Activated naive CD8-positive, alpha-beta T cell treated with anti-CD3 and anti-CD28 coated beads, Interleukin-2, amount 10 ng/mL, durations not matched to agents 7 days and 5 days (primary cell): ENCODE measurements at regions not wholly inside any gene's neighbourhood (a gene's known extent, or its start where the extent isn't known, plus 50 kb on each side); places are given as distances from the start of the nearest gene placed in this dataset.

ENCODE experiments used
- ATAC-seq: fragments of 150-1000 bp; cut with Tn5 transposase; one replicate; pipeline ENCODE4 v1.10.0; 2021; ENCODE audit warnings: low read depth, moderate library complexity
- POLR2A ChIA-PET: fragments of 350-600 bp; sonication (Branson Sonifier 250); formaldehyde crosslinking; loops from one replicate; lab custom pipeline; 2021; ENCODE audit warnings: antibody characterized with exemption; lab: Charles Lee
- DNase-seq: peaks from one replicate; pipeline ENCODE4 v3.0.0; 2021
- H3K27ac Mint-ChIP-seq: one replicate; pipeline ENCODE4 v1.8.0; 2022; ENCODE audit warnings: mild to moderate bottlenecking, mixed read lengths
- H3K27me3 Mint-ChIP-seq: one replicate; pipeline ENCODE4 v1.8.0; 2022; ENCODE audit warnings: mild to moderate bottlenecking, moderate library complexity, mixed read lengths
- H3K36me3 Mint-ChIP-seq: one replicate; pipeline ENCODE4 v1.8.0; 2021; ENCODE audit warnings: mild to moderate bottlenecking, mixed read lengths
- H3K4me1 Mint-ChIP-seq: one replicate; pipeline ENCODE4 v1.8.0; 2021; ENCODE audit warnings: mixed read lengths
- H3K4me3 Mint-ChIP-seq: one replicate; pipeline ENCODE4 v1.8.0; 2022; ENCODE audit warnings: mild to moderate bottlenecking, moderate library complexity, mixed read lengths
- H3K9me3 Mint-ChIP-seq: one replicate; pipeline ENCODE4 v1.8.0; 2021; ENCODE audit warnings: mixed read lengths

GRCh38 chr13:42658019-42658418 lies 84.1 kb downstream of the TNFSF11 start:
- POLR2A ChIA-PET = no interaction called here
- ATAC-seq (no peak), DNase-seq (no peak)
- Mint-ChIP-seq H3K36me3 (no peaks in the 10 kb centered on the region), H3K4me1 (no peaks in the 10 kb centered on the region), H3K4me3 (no peak overlapping the region), H3K27me3 (peaks cover 22% of the 10 kb centered on the region), H3K27ac (no peak overlapping the region), H3K9me3 (no peaks in the 10 kb centered on the region)

GRCh38 chr13:42660333-42660965 lies 86.5 kb downstream of the TNFSF11 start:
- DNase-seq = no peak

GRCh38 chr13:42667638-42668037 lies 93.7 kb downstream of the TNFSF11 start:
- Mint-ChIP-seq H3K9me3 (no peaks in the 10 kb centered on the region), H3K4me3 (no peak overlapping the region), H3K27me3 (peaks cover 12% of the 10 kb centered on the region), H3K4me1 (no peaks in the 10 kb centered on the region), H3K36me3 (no peaks in the 10 kb centered on the region), H3K27ac (no peak overlapping the region)
- POLR2A ChIA-PET = no interaction called here
- no peak for DNase-seq
- ATAC-seq = no peak

More at GRCh38 chr13:42660333-42660965, 86.5 kb downstream of the TNFSF11 start:
- Mint-ChIP-seq H3K27me3 (peaks cover 11% of the 10 kb centered on the region), H3K36me3 (no peaks in the 10 kb centered on the region), H3K4me1 (no peaks in the 10 kb centered on the region), H3K27ac (no peak overlapping the region), H3K9me3 (no peaks in the 10 kb centered on the region), H3K4me3 (no peak overlapping the region)
- POLR2A ChIA-PET = no interaction called here
- ATAC-seq = no peak

- ATAC-seq (no peak), DNase-seq (no peak)
- Mint-ChIP-seq H3K36me3 (no peaks in the 10 kb centered on the region), H3K4me1 (no peaks in the 10 kb centered on the region), H3K27me3 (peaks cover 9% of the 10 kb centered on the region), H3K9me3 (no peaks in the 10 kb centered on the region), H3K27ac (no peak overlapping the region), H3K4me3 (no peak overlapping the region)
- POLR2A ChIA-PET = no interaction called here
Observed at GRCh38 chr13:42671502-42671901, 97.5 kb downstream of the TNFSF11 start.

GRCh38 chr13:42673677-42674076 lies 99.7 kb downstream of the TNFSF11 start:
- no peak for DNase-seq
- no peaks in the 10 kb centered on the region for H3K9me3 Mint-ChIP-seq

GRCh38 chr13:42680748-42681147 lies 100.6 kb upstream of the FAM216B start:
- Mint-ChIP-seq H3K4me1 (no peaks in the 10 kb centered on the region), H3K9me3 (no peaks in the 10 kb centered on the region), H3K27ac (no peak overlapping the region), H3K27me3 (peaks cover 23% of the 10 kb centered on the region), H3K4me3 (no peak overlapping the region), H3K36me3 (no peaks in the 10 kb centered on the region)
- no peak for ATAC-seq
- DNase-seq = no peak
- POLR2A ChIA-PET = no interaction called here

More at GRCh38 chr13:42673677-42674076, 99.7 kb downstream of the TNFSF11 start:
- no peak for ATAC-seq
- POLR2A ChIA-PET = no interaction called here
- Mint-ChIP-seq H3K36me3 (no peaks in the 10 kb centered on the region), H3K27ac (no peak overlapping the region), H3K27me3 (peaks cover 6% of the 10 kb centered on the region), H3K4me3 (no peak overlapping the region), H3K4me1 (no peaks in the 10 kb centered on the region)

- Mint-ChIP-seq H3K4me1 (no peaks in the 10 kb centered on the region), H3K9me3 (no peaks in the 10 kb centered on the region), H3K4me3 (no peak overlapping the region), H3K36me3 (no peaks in the 10 kb centered on the region), H3K27me3 (peaks cover 23% of the 10 kb centered on the region), H3K27ac (no peak overlapping the region)
- ATAC-seq = no peak
- DNase-seq = no peak
- POLR2A ChIA-PET = no interaction called here
Observed at GRCh38 chr13:42681326-42682100, 99.9 kb upstream of the FAM216B start.

GRCh38 chr13:42684226-42684625 lies 97.2 kb upstream of the FAM216B start:
- Mint-ChIP-seq H3K4me1 (no peaks in the 10 kb centered on the region), H3K27me3 (peaks cover 23% of the 10 kb centered on the region), H3K27ac (no peak overlapping the region), H3K9me3 (no peaks in the 10 kb centered on the region), H3K36me3 (no peaks in the 10 kb centered on the region), H3K4me3 (no peak overlapping the region)
- ATAC-seq = no peak
- POLR2A ChIA-PET = no interaction called here
- DNase-seq = no peak

GRCh38 chr13:42685751-42686150 lies 95.6 kb upstream of the FAM216B start:
- POLR2A ChIA-PET = no interaction called here
- H3K4me1 Mint-ChIP-seq = no peaks in the 10 kb centered on the region
- no peaks in the 10 kb centered on the region for H3K9me3 Mint-ChIP-seq
- no peak for DNase-seq
- H3K36me3 Mint-ChIP-seq = no peaks in the 10 kb centered on the region
- peaks cover 19% of the 10 kb centered on the region for H3K27me3 Mint-ChIP-seq
- H3K4me3 Mint-ChIP-seq = no peak overlapping the region
- no peak overlapping the region for H3K27ac Mint-ChIP-seq
- ATAC-seq = no peak

- H3K27ac Mint-ChIP-seq = no peak overlapping the region
- H3K4me3 Mint-ChIP-seq = no peak overlapping the region
- DNase-seq (no peak), ATAC-seq (no peak)
- no peaks in the 10 kb centered on the region for H3K36me3 Mint-ChIP-seq
- peaks cover 16% of the 10 kb centered on the region for H3K27me3 Mint-ChIP-seq
- no peaks in the 10 kb centered on the region for H3K4me1 Mint-ChIP-seq
- POLR2A ChIA-PET = no interaction called here
- H3K9me3 Mint-ChIP-seq = no peaks in the 10 kb centered on the region
Observed at GRCh38 chr13:42686165-42686564, 95.2 kb upstream of the FAM216B start.

GRCh38 chr13:42688821-42689220 lies 92.6 kb upstream of the FAM216B start:
- ATAC-seq (no peak), DNase-seq (no peak)
- H3K27me3 Mint-ChIP-seq = peaks cover 17% of the 10 kb centered on the region
- H3K36me3 Mint-ChIP-seq = no peaks in the 10 kb centered on the region
- no peaks in the 10 kb centered on the region for H3K4me1 Mint-ChIP-seq
- no peak overlapping the region for H3K27ac Mint-ChIP-seq
- peaks cover 2% of the 10 kb centered on the region for H3K9me3 Mint-ChIP-seq
- POLR2A ChIA-PET = no interaction called here
- no peak overlapping the region for H3K4me3 Mint-ChIP-seq

GRCh38 chr13:42696191-42696590 lies 85.2 kb upstream of the FAM216B start:
- Mint-ChIP-seq H3K4me3 (no peak overlapping the region), H3K36me3 (no peaks in the 10 kb centered on the region), H3K4me1 (no peaks in the 10 kb centered on the region), H3K27me3 (peaks cover 12% of the 10 kb centered on the region), H3K27ac (no peak overlapping the region), H3K9me3 (peaks cover 3% of the 10 kb centered on the region)
- ATAC-seq = no peak
- DNase-seq = no peak
- POLR2A ChIA-PET = no interaction called here

- H3K27ac Mint-ChIP-seq = no peak overlapping the region
- ATAC-seq (no peak), DNase-seq (no peak)
- no peaks in the 10 kb centered on the region for H3K36me3 Mint-ChIP-seq
- H3K9me3 Mint-ChIP-seq = peaks cover 1% of the 10 kb centered on the region
- H3K27me3 Mint-ChIP-seq = peaks cover 18% of the 10 kb centered on the region
- POLR2A ChIA-PET = no interaction called here
- no peak overlapping the region for H3K4me3 Mint-ChIP-seq
- no peaks in the 10 kb centered on the region for H3K4me1 Mint-ChIP-seq
Observed at GRCh38 chr13:42699912-42700311, 81.5 kb upstream of the FAM216B start.

- POLR2A ChIA-PET = no interaction called here
- DNase-seq = no peak
- H3K4me3 Mint-ChIP-seq = no peak overlapping the region
- peaks cover 25% of the 10 kb centered on the region for H3K27me3 Mint-ChIP-seq
- peaks cover 2% of the 10 kb centered on the region for H3K9me3 Mint-ChIP-seq
- H3K36me3 Mint-ChIP-seq = no peaks in the 10 kb centered on the region
- no peak for ATAC-seq
- no peaks in the 10 kb centered on the region for H3K4me1 Mint-ChIP-seq
- no peak overlapping the region for H3K27ac Mint-ChIP-seq
Observed at GRCh38 chr13:42702716-42703115, 78.7 kb upstream of the FAM216B start.
